Neural progenitor cell (in vitro differentiated cells): ENCODE measurements at regions not wholly inside any gene's neighbourhood (a gene's known extent, or its start where the extent isn't known, plus 50 kb on each side); places are given as distances from the start of the nearest gene placed in this dataset.

Experiments used
- DNase-seq: peaks from one replicate; pipeline ENCODE4 v3.0.0-alpha.2; 2016; ENCODE audit warnings: low spot score
- H2AFZ ChIP-seq: fragments of 200-600 bp; sonication (generic); replicated peaks from 2 replicates; pipeline ENCODE4 v1.6.1; 2016; ENCODE audit warnings: antibody characterized with exemption
- H3F3A ChIP-seq: fragments of 200-600 bp; sonication (generic); 2 replicates; pipeline ENCODE4 v1.6.1; 2016; ENCODE audit warnings: antibody characterized with exemption, low read depth
- H3K27ac ChIP-seq: fragments of 200-600 bp; sonication (generic); 2 replicates; pipeline ENCODE4 v1.5.1; 2016; ENCODE audit warnings: mild to moderate bottlenecking
- H3K27me3 ChIP-seq: fragments of 200-600 bp; sonication (generic); 2 replicates; pipeline ENCODE4 v1.6.1; 2016; ENCODE audit warnings: mild to moderate bottlenecking, moderate library complexity
- H3K36me3 ChIP-seq: fragments of 200-600 bp; sonication (generic); 2 replicates; pipeline ENCODE4 v1.5.1; 2016
- H3K4me1 ChIP-seq: fragments of 200-600 bp; sonication (generic); 2 replicates; pipeline ENCODE4 v1.6.1; 2016; ENCODE audit warnings: mixed run types
- H3K4me2 ChIP-seq: fragments of 200-600 bp; sonication (generic); 2 replicates; pipeline ENCODE4 v1.6.1; 2016
- H3K4me3 ChIP-seq: fragments of 200-600 bp; sonication (generic); 2 replicates; pipeline ENCODE4 v1.5.1; 2016
- H3K79me2 ChIP-seq: fragments of 200-600 bp; sonication (generic); 2 replicates; pipeline ENCODE4 v1.6.1; 2016; ENCODE audit warnings: low read depth
- H3K9ac ChIP-seq: fragments of 200-600 bp; sonication (generic); 2 replicates; pipeline ENCODE4 v1.6.1; 2016
- H3K9me3 ChIP-seq: fragments of 200-600 bp; sonication (generic); 2 replicates; pipeline ENCODE4 v1.5.1; 2016; ENCODE audit warnings: low read depth
- H4K20me1 ChIP-seq: fragments of 200-600 bp; sonication (generic); 2 replicates; pipeline ENCODE4 v1.6.1; 2016; ENCODE audit warnings: low read depth
- H3K27ac Mint-ChIP-seq: 3 replicates; pipeline ENCODE4 v1.8.0; 2021; ENCODE audit warnings: mixed read lengths
- H3K27me3 Mint-ChIP-seq: 2 replicates; pipeline ENCODE4 v1.8.0; 2022; ENCODE audit warnings: low read depth, mild to moderate bottlenecking, inconsistent platforms, moderate library complexity, mixed read lengths; ENCODE audit not compliant: insufficient read depth
- H3K36me3 Mint-ChIP-seq: 3 replicates; pipeline ENCODE4 v1.8.0; 2021; ENCODE audit warnings: mixed read lengths
- H3K4me1 Mint-ChIP-seq: 3 replicates; pipeline ENCODE4 v1.8.0; 2021; ENCODE audit warnings: mixed read lengths
- H3K4me3 Mint-ChIP-seq: 3 replicates; pipeline ENCODE4 v1.8.0; 2021; ENCODE audit warnings: mild to moderate bottlenecking, moderate library complexity, mixed read lengths
- H3K9me3 Mint-ChIP-seq: 3 replicates; pipeline ENCODE4 v1.8.0; 2020; ENCODE audit warnings: mixed read lengths
- CTCF ChIP-seq: fragments of 200-600 bp; sonication (generic); IDR thresholded peaks from 2 replicates; pipeline ENCODE4 v1.5.1; 2017; ENCODE audit warnings: antibody characterized with exemption, mild to moderate bottlenecking
- EZH2 ChIP-seq: fragments of 200-600 bp; sonication (generic); IDR thresholded peaks from 2 replicates; pipeline ENCODE4 v1.6.1; 2017; ENCODE audit warnings: antibody characterized with exemption, mild to moderate bottlenecking, moderate library complexity
- EZH2phosphoT487 ChIP-seq: fragments of 200-600 bp; sonication (generic); IDR thresholded peaks from 2 replicates; pipeline ENCODE4 v1.6.1; 2017; ENCODE audit warnings: antibody characterized with exemption

GRCh38 chr17:77887464-77888241, 70.8 kb upstream of the TNRC6C start:
- Mint-ChIP-seq H3K9me3 (no peaks in the 10 kb centered on the region), H3K27me3 (peaks cover 19% of the 10 kb centered on the region), H3K4me3 (peak overlapping the region; percentile 47), H3K4me1 (peaks cover 63% of the 10 kb centered on the region), H3K36me3 (no peaks in the 10 kb centered on the region), H3K27ac (peak overlapping the region; percentile 69)
- H3K4me1 ChIP-seq, result peaks cover 30% of the 10 kb centered on the region
- no peak for TF ChIP-seq EZH2
- TF ChIP-seq CTCF, result no peak
- TF ChIP-seq EZH2phosphoT487, result no peak
- H3K4me2 ChIP-seq, result peak overlapping the region; percentile 54
- H3K79me2 ChIP-seq, result no peaks in the 10 kb centered on the region
- H3K27me3 ChIP-seq, result no peaks in the 10 kb centered on the region
- H3K4me3 ChIP-seq, result peak overlapping the region; percentile 18
- H3F3A ChIP-seq, result no peaks in the 10 kb centered on the region
- H3K9ac ChIP-seq, result no peak overlapping the region
- no peaks in the 10 kb centered on the region for H3K36me3 ChIP-seq
- peak overlapping the region; percentile 46 for H2AFZ ChIP-seq
- H3K9me3 ChIP-seq, result no peaks in the 10 kb centered on the region
- peak; percentile 47 for DNase-seq
- no peak overlapping the region for H3K27ac ChIP-seq
- no peaks in the 10 kb centered on the region for H4K20me1 ChIP-seq

DNA sequence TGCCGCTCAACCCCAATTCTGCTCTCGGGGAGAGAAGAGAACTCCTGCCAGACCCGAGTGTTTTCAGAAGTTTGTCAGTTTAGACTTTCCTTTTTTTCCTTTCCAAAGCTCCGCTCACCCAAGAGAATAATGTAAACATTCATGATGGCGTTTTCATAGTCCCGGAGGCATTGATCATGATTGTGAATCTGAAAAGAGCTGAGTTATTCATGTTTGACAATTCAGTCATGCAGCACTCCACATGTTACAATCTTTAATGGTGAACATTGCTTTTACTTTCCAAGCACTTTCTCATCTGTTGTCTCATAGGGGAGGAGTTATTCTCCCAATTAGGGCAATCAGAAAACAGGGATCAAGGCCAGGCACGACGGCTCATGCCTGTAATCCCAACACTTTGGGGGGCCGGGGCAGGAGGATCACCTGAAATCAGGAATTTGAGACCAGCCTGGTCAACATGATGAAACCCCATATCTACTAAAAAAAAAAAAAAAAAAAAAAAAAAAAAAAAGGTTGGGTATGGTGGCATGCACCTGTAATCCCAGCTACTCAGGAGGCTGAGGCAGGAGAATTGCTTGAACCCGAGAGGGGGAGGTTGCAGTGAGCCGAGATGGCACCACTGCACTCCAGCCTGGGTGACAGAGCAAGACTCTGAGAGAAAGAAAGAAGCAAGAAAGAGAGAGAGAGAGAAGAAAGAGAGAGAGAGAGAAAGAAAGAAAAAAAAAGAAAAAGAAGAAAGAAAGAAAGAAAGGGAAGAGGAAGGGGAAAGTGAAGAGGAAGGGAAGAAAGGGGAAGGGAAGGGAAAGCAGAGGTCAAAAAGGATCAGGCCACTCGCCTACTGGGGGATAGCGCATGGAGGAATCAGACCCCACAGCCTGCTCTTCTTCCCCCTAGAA, 70.0 kb upstream of the TNRC6C start:
- TF ChIP-seq EZH2phosphoT487 (no peak), CTCF (no peak)
- H3K27me3 ChIP-seq, result no peaks in the 10 kb centered on the region
- no peaks in the 10 kb centered on the region for H4K20me1 ChIP-seq
- no peaks in the 10 kb centered on the region for H3F3A ChIP-seq
- Mint-ChIP-seq H3K36me3 (no peaks in the 10 kb centered on the region), H3K9me3 (no peaks in the 10 kb centered on the region), H3K27ac (peak overlapping the region; percentile 58), H3K27me3 (peaks cover 19% of the 10 kb centered on the region), H3K4me3 (peak overlapping the region; percentile 47), H3K4me1 (peaks cover 67% of the 10 kb centered on the region)
- no peaks in the 10 kb centered on the region for H3K36me3 ChIP-seq
- no peaks in the 10 kb centered on the region for H3K9me3 ChIP-seq
- H3K4me3 ChIP-seq, result no peak overlapping the region
- H3K79me2 ChIP-seq, result no peaks in the 10 kb centered on the region
- H2AFZ ChIP-seq, result peak overlapping the region; percentile 46
- H3K27ac ChIP-seq, result no peak overlapping the region
- peak overlapping the region; percentile 54 for H3K4me2 ChIP-seq
- no peak for DNase-seq
- H3K9ac ChIP-seq, result no peak overlapping the region
- H3K4me1 ChIP-seq, result peaks cover 33% of the 10 kb centered on the region

- H3K36me3 ChIP-seq, result no peaks in the 10 kb centered on the region
- no peak overlapping the region for H3K4me3 Mint-ChIP-seq
- no peak overlapping the region for H2AFZ ChIP-seq
- H3F3A ChIP-seq, result no peaks in the 10 kb centered on the region
- H3K4me3 ChIP-seq, result no peak overlapping the region
- no peak overlapping the region for H3K27ac Mint-ChIP-seq
- TF ChIP-seq EZH2, result no peak
- TF ChIP-seq CTCF, result no peak
- no peak for TF ChIP-seq EZH2phosphoT487
- no peaks in the 10 kb centered on the region for H4K20me1 ChIP-seq
- no peak overlapping the region for H3K4me2 ChIP-seq
- H3K4me1 ChIP-seq, result peaks cover 28% of the 10 kb centered on the region
- H3K9me3 ChIP-seq, result no peaks in the 10 kb centered on the region
- H3K9ac ChIP-seq, result no peak overlapping the region
- no peaks in the 10 kb centered on the region for H3K79me2 ChIP-seq
- H3K36me3 Mint-ChIP-seq, result no peaks in the 10 kb centered on the region
- no peak overlapping the region for H3K27ac ChIP-seq
- H3K9me3 Mint-ChIP-seq, result no peaks in the 10 kb centered on the region
- no peak for DNase-seq
- H3K4me1 Mint-ChIP-seq, result peaks cover 67% of the 10 kb centered on the region
- peaks cover 13% of the 10 kb centered on the region for H3K27me3 Mint-ChIP-seq
- H3K27me3 ChIP-seq, result no peaks in the 10 kb centered on the region
Observed at GRCh38 chr17:77889135-77889505, 69.4 kb upstream of the TNRC6C start.
